H7 (cell line): ENCODE measurements at regions not wholly inside any gene's neighbourhood (a gene's known extent, or its start where the extent isn't known, plus 50 kb on each side); places are given as distances from the start of the nearest gene placed in this dataset.

Experiments
- DNase-seq: peaks from one replicate; pipeline ENCODE4 v3.0.0; 2012
- H3K27me3 ChIP-seq: 2 replicates; pipeline ENCODE4 v1.6.0; 2011; ENCODE audit warnings: mild to moderate bottlenecking, low read length; ENCODE audit not compliant: control insufficient read depth, insufficient read depth
- H3K36me3 ChIP-seq: replicated peaks from 2 replicates; pipeline ENCODE4 v1.5.1; 2011; ENCODE audit warnings: low read length; ENCODE audit not compliant: control insufficient read depth, insufficient read depth
- H3K4me3 ChIP-seq: 2 replicates; pipeline ENCODE4 v1.5.1; 2011; ENCODE audit warnings: low read depth, mild to moderate bottlenecking, control low read depth, low read length, moderate library complexity; ENCODE audit not compliant: insufficient read depth

DNA sequence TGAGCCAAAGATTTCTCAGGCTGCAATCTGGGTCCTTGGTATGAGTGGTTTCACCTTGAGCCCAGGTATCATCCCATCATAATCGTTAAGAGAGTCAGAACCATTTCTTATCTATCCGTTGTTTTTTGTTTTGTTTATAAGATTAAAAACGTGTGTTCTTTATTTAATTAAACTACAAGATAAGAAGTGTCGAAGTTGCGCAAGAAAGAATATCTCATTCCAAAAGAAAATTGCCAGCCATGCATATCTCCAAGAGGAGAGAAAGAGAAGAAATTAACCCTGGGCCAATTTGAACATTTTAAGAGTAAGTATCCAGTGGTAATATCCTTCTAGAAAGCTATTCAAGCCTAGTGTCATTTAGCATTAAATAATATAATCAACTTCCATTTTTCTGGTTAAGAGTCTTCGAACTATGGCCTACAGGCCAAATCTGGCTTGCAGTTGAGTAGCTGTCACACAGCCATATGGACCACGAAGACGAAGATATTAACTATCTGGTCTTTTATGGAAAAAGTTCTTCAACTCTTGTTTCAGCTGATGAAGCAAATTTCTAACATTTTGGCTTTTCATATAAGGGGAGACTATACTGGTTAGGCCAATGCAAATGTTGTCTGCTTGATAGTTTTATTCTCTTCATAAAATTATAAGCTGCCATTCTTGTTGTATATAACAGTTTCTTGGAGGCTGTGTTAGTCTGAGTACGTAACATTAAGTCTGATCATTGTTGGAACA lies 576.4 kb downstream of the REEP3 start:
- Histone ChIP-seq H3K4me3 (no peak overlapping the region), H3K36me3 (no peaks in the 10 kb centered on the region), H3K27me3 (no peaks in the 10 kb centered on the region)
- no peak for DNase-seq

DNA sequence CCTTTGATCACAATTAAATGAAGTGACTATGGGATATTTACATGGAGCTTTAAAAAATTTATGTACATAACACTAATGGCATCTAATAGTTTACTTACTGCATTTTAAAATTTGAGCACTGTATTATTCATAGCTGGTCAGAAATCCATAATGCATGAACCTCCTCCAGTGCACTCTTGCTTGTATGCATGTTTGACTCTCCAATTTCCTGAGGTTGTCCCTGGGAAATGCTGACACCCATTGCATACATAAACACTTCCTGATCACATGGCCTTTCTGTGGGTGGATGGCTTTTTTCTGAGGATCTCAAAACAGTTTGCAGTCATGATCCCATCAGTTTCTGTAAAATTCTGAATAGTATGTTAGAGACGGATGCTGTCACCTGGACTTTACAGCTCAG lies 577.8 kb downstream of the REEP3 start:
- Histone ChIP-seq H3K27me3 (no peaks in the 10 kb centered on the region), H3K36me3 (no peaks in the 10 kb centered on the region), H3K4me3 (no peak overlapping the region)
- DNase-seq = no peak

DNA sequence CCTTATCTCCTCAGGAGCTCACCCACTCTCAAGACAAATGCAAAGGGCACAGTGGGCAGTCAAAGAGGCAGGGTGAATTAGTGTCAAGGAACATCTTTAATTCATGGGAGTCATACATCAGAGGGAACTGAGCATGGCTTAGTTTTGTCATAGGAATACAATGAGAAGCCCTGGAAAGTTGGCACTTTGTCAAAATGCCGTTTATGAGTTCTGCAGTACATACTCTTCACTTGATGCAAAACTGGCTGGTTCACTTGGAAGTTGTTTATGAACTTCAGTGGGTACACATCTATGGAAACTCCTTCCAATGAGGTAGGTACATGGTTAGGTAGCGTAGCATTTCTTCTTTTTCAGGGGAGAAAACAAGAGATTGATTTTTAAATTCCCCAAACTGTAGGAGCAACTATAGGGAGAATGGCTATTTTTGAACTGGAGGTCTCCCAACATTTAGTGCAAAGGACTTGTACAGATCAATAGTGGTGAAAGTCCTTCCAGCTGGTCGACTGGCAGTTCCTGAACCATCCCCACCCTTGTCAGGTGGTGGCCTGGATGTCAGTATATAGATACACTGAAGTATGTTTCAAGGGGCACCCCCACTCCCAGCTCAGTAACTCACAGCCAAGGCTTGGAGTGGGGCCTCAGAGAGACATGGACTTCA lies 580.5 kb downstream of the REEP3 start:
- DNase-seq = no peak
- H3K36me3 ChIP-seq = no peaks in the 10 kb centered on the region
- H3K4me3 ChIP-seq = no peak overlapping the region
- H3K27me3 ChIP-seq = no peaks in the 10 kb centered on the region

DNA sequence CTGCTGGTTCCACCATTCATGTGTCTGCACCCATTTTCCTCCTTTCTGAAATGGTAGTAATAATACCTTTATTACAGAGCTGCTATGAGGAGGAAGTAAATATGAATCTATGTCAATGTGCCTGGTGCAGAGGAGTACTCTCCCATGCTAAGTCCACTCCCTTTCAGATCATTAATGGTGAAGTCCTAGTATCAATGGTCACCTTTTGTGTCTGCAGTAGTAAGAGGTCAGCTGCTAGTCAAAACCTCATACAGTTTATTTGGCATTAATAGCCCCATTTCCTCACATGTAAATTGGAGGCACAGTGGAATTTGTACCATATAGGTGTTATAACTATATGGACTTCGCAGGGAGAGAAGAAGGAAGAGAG lies 581.0 kb downstream of the REEP3 start:
- no peak for DNase-seq
- Histone ChIP-seq H3K27me3 (no peaks in the 10 kb centered on the region), H3K4me3 (no peak overlapping the region), H3K36me3 (no peaks in the 10 kb centered on the region)

DNA sequence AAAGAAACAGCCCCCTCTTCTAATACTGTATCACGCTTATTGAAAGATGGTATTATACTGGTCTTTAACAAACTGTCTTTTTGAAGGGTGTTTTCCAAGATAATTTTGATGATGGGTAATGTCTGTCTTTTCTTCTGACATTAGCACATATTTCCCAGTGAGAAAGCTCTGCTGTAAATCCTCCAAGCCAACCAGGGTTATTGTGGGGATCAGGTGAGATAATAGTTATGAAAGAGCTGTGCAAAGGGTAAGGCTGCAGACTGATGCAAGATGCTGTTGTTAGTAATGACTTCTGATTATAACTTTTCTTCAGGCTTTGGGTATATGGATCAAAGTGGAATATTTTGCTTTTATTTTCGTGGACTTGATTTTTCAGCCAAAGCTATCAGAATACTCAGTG lies 581.7 kb downstream of the REEP3 start:
- Histone ChIP-seq H3K27me3 (no peaks in the 10 kb centered on the region), H3K4me3 (no peak overlapping the region), H3K36me3 (no peaks in the 10 kb centered on the region)
- no peak for DNase-seq

DNA sequence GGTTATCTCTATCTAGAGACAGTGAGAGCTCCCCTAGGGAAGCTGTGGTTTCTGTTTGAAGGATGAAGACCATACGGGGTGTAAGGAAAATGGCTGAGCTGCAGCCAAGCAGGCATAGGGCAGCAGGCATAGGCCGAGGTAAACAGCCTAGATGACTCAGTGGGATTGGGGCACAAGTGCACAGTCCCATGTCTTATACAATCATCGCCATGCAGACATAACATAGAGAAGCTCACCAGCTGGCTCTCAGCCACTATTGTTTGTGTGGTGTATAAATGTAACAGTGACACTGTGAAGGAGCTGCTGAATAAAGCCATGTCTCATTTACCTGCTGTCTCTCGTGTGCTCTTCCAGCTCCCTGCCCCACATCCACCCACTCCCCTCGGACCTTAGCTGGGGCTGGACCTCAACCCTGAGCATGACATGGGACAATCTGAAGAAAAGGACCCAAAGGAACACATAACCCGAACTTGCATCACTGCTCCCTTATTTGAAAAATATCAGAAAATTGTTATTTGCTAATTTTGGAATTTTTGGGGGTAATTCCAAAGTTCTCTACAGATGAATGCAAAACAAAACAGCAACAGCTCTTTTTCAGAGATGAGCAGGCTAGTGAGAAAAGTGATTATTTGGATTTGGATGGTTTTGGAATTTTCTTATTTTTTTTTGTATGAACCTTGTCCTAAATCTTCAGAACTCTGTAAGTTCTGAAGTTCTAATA lies 582.7 kb downstream of the REEP3 start:
- Histone ChIP-seq H3K4me3 (no peak overlapping the region), H3K36me3 (no peaks in the 10 kb centered on the region), H3K27me3 (no peaks in the 10 kb centered on the region)
- no peak for DNase-seq

DNA sequence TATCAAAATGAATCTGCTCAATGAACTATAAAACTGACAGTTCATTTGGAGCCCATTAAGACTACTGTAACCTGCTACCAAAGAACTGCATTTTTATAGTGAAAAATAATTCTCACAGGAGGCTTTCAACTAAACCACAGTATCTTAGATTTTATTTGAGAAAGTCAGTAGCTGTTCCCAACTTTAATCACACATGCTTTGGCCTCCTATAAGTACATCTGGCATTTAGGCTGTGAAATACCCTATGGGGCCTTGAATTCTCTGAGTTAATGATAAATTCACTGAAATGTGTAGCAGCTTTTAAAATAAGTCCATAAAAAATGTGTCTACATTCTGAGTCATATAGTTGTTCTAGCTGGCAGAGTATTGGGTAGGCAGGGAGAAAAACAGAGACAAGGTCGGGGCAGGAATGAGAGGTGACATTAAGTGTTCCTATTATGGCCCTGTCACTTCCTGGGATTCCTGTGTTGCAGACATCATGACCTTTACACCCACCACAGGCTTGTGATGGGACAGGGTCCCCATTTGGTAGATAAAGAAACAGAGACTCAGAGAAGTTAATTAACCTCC lies 588.8 kb downstream of the REEP3 start:
- H3K36me3 ChIP-seq = no peaks in the 10 kb centered on the region

DNA sequence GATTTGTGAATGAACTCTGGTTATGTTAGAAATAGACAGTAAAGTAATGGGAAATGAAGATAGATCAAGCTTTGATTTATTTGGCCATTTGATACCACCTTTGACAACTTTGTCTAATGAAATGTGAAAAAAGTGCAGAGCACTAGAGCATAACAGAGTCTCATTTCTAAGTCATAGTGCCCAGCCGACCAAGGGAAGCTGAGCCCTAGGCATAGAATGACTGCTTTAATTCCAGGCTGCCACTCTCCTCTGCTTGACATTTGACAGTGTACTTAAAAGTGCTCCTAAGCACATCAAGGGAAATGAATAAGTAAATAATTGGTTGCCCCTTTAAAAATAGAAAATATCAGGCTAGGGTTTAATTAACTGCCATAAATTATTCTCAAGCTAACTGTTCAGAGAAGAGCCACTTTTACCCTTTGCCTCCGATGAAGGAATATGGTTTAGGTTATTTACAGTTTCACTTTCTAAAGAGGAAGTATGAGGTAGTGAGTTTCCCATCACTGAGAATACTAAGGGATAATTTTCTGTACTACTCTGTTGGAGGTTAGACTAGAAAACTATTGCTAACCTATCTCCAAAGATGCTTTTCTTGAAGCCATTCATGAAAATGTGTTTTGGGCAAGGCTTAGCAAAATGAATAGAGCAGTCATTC lies 591.6 kb downstream of the REEP3 start:
- no peak for DNase-seq
- no peak overlapping the region for H3K4me3 ChIP-seq
- no peaks in the 10 kb centered on the region for H3K36me3 ChIP-seq
- no peaks in the 10 kb centered on the region for H3K27me3 ChIP-seq

More for the DNA sequence above, 588.8 kb downstream of the REEP3 start:
- Histone ChIP-seq H3K27me3 (no peaks in the 10 kb centered on the region), H3K4me3 (no peak overlapping the region)
- DNase-seq = no peak

DNA sequence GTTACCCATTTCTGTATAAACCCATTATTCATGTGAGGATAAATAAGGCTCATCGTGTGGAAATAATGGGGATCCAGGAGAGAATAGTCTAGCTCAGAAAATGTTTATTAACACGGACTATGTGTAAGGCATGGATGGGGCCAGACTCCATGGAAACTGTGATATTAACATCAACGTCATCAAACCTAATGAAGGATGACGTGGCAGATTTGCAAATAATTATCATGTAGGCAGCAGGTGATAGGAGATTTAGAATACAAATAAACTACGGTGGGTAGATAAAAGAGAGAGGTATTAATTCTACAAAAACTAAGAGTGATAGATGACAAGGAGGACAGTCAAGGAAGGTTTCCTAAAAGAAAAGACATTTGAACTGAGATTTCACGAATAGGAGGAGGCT lies 592.2 kb downstream of the REEP3 start:
- no peaks in the 10 kb centered on the region for H3K36me3 ChIP-seq
- no peaks in the 10 kb centered on the region for H3K27me3 ChIP-seq
- DNase-seq = no peak
- no peak overlapping the region for H3K4me3 ChIP-seq

DNA sequence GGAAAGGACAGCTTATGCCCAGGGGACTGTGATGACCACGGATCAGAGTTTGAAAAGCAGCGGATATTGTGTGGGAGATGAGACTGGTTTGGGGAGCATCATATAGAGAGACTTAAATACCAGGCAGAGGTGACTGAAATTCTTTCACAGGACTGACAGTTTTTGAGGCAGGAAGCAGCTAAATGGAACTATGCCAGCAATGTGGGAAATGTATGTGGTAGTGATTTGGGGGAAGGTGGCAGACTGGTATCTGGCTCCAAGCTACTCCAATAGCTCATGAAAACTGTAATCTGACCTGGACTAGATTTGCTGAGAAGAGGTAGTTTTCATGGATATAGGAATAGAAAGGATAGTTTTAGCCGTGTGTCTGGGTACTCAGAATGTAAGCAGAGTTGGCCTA lies 592.6 kb downstream of the REEP3 start:
- H3K36me3 ChIP-seq = no peaks in the 10 kb centered on the region
- DNase-seq = no peak
- no peak overlapping the region for H3K4me3 ChIP-seq
- H3K27me3 ChIP-seq = no peaks in the 10 kb centered on the region

DNA sequence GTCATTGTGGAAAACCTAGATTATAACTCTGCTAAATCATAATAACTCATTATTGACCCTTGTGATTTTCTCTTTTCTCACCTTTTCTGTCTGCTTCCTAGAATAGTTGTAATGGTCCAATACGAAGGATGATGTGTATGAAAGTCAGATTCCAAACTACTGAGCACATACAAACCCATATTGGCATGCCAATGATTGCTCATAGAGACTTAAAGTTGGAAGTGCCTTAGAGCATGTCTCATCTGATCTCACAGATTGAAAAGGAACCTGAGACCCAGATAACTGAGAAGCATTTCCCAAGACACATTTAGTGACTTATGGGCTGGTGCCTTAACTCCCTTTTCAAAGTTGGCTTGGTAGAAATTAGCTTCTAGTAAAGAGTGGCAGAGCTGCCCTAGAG lies 594.3 kb downstream of the REEP3 start:
- Histone ChIP-seq H3K27me3 (no peaks in the 10 kb centered on the region), H3K36me3 (no peaks in the 10 kb centered on the region), H3K4me3 (no peak overlapping the region)
- no peak for DNase-seq

DNA sequence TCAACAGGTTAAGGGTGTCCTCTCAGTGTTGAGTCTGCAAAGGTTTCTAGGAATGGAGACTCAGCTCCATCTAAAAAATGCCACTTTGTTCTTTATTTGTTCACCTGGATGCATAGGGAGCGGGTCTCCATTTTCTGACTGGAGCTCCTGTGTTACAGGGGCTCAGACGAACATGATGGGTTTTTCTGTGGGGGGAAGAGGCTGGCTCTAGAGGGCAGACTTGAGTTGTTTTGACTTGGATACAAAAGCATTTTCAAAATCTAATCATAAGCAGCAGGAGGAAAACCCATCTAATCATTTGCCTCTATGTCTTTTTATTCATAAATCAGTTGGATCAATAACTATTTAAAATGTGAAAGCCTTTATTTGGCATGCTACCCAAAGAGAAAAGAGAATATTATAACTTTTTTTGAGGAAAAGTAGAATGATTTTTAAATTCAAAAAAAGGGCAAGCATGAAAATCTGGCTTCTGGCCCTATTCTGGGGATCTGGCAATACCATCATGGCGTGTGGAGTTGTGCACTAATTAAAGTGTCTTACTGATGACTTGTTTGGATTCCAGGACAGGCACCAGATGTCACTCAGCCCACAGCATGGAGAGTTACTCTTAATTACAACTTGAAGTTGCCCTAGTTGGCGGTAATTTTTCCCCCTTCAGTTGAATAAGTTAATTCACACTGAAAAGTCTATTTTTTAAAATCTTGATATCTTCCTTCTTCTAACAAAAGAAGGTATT lies 594.9 kb downstream of the REEP3 start:
- no peak overlapping the region for H3K4me3 ChIP-seq
- peak; percentile 59 for DNase-seq
- H3K27me3 ChIP-seq = no peaks in the 10 kb centered on the region
- H3K36me3 ChIP-seq = no peaks in the 10 kb centered on the region

DNA sequence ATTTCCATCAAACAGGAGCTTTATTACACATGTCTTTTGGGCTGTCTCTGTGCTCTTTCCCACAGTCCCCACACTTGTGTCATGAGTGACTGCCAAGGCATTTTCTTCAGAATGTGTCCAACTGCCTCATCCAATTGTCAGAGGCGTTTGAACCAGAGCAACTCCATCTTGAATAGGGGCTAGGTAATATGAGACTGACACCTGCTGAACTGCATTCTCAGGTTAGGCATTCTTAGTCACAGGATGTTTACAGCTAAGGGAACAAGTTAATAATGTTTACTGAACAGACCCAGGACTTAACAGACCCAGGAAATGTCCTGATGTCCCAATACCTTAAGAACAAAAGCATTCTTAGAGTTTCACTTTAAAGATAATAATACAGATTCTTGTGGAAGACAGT lies 595.5 kb downstream of the REEP3 start:
- DNase-seq = no peak

DNA sequence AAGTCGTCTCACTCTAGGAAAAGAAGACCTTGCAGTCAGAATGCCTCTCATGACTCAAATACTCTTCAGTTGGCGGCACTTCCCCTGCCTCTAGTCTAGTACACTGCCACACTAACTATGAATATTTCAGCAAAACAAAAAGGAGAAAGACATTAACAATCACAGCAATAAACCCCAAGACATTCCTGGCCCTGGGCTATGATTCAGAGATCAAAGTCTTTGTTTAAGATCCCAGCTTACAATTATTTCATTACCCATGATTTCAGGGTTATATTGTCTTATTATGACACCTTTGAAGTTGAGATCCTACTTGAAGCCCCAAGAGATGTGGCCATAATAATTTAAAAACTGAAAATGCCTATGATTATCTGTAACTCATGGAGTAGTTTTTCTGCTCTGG lies 597.5 kb downstream of the REEP3 start:
- Histone ChIP-seq H3K36me3 (no peaks in the 10 kb centered on the region), H3K27me3 (no peaks in the 10 kb centered on the region), H3K4me3 (no peak overlapping the region)
- no peak for DNase-seq

More for the DNA sequence above, 595.5 kb downstream of the REEP3 start:
- no peaks in the 10 kb centered on the region for H3K27me3 ChIP-seq
- H3K36me3 ChIP-seq = no peaks in the 10 kb centered on the region
- H3K4me3 ChIP-seq = no peak overlapping the region
